ENCODE measurements at regions not wholly inside any gene's neighbourhood (a gene's known extent, or its start where the extent isn't known, plus 50 kb on each side); places are given as distances from the start of the nearest gene placed in this dataset.

DNA sequence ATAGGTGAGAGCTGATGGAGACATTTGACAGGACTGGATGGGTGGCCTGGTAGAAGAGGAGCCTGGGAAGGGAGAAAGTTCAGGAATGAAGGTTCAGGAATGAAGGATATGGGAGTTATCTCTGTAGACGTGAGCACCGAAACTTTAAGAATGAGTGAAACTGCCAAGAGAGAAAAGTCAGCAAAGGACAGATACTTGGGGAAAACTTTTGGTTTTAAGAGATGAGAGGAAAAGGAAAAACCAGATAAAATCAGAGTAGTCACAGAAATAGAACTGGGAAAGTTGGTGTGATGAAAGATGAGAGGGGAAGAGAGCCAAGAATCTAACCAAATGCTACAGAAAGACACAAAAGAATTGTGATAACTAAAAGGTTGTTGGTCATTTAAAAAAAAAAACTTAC, 88.9 kb downstream of the PRR15 start:
- TF ChIP-seq EZH2phosphoT487 (IDR thresholded peaks at IDR 0.05; ENCODE audit: borderline replicate concordance, low read length): no peak
- TF ChIP-seq, protein P1, sequence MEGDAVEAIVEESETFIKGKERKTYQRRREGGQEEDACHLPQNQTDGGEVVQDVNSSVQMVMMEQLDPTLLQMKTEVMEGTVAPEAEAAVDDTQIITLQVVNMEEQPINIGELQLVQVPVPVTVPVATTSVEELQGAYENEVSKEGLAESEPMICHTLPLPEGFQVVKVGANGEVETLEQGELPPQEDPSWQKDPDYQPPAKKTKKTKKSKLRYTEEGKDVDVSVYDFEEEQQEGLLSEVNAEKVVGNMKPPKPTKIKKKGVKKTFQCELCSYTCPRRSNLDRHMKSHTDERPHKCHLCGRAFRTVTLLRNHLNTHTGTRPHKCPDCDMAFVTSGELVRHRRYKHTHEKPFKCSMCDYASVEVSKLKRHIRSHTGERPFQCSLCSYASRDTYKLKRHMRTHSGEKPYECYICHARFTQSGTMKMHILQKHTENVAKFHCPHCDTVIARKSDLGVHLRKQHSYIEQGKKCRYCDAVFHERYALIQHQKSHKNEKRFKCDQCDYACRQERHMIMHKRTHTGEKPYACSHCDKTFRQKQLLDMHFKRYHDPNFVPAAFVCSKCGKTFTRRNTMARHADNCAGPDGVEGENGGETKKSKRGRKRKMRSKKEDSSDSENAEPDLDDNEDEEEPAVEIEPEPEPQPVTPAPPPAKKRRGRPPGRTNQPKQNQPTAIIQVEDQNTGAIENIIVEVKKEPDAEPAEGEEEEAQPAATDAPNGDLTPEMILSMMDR (IDR thresholded peaks at IDR 0.05; ENCODE audit: low read depth, low read length, poor library complexity, severe bottlenecking): no peak

All from DOHH2 (cell line).